GM21515 (cell line): ENCODE measurements at regions not wholly inside any gene's neighbourhood (a gene's known extent, or its start where the extent isn't known, plus 50 kb on each side); places are given as distances from the start of the nearest gene placed in this dataset.

Experiments
- ATAC-seq: cut with Tn5 transposase; IDR thresholded peaks from one replicate; pipeline ENCODE4 v1.9.1; 2021; ENCODE audit not compliant: unreplicated experiment

DNA sequence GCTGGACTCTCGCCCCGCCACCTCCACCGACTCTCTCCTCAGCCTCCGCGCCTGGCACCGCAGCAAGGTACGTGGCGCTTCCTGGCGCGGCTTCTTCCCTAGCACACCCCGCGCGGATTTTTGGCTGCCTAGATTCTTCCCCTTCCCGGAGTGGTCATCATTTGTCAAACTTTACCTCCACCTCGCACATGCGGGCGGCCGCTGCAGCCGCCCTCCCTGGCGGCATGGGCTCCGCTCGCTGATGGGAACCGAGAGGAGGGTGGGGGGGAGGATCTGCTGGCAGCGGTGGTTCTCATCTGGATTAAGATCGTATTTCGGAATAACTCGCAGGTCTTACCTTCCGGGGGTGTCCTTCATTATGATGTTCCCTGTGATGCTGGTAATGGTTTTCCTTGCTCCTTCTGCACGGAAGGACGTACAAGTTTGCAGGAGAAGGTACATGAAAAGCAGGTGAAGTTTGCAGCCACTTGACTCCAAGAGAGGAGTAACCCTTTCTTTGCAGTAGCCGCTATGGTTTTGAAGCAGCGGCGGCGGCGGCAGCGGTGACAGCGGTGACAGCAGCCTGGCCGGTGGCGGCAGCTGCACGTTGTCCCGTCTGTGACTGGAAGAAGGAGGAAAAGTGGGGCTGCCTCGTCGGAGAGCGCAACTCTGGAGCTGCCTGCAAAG lies 2183.9 kb upstream of the TENM3 start:
- ATAC-seq, result no peak

DNA sequence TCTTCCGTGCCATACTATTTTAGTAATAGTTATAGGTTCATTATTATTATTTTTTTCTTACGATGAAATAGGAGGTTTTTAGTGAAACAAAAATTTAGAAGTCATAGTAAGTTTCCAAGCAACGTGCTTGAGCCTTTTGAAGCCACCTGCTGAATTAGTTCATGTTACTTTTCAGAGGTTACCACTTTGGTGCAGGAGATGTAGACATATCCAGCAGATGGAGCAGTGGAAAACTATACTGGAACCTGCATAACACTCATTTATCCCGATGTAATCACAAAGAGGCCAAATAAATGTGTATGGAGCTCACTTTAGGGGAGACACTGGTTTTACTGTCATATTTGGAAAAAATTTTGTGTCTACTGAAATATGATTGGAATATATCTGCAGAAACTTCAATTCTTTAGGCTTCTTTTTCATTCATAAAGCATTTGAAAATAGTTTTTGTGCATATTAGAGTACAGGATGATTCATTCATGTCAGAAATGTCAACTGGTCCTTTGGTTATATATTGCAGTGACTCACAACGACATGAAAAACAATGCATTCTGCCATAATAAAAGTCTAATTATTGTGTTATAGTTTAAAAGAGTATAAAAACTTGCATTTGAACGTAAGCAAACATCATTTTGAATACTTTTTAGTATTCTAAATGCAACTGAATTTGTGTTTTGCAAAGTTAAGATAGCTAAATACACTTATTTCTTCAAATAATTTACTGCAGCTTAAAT lies 2182.9 kb upstream of the TENM3 start:
- no peak for ATAC-seq

GRCh38 chr4:180081072-180081471 lies 2162.1 kb upstream of the TENM3 start:
- no peak for ATAC-seq

DNA sequence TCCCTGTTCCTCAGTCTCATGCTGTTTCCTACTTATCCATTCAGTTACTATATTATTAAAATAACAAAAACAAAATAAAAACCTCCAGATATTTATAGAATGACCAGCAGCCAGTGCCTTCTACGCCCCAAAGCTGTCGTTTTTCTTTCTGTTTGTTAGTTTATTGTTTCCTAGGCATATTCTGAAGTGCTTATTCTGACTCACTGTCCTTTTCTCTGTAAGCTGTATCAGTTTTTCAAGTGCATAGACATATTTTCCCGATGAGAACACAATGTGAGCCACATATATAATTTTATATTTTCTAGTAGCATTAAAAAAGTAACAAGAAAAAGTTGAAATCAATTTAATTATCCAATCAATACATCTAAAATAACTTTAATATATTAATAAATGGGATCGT lies 2158.6 kb upstream of the TENM3 start:
- ATAC-seq, result no peak

DNA sequence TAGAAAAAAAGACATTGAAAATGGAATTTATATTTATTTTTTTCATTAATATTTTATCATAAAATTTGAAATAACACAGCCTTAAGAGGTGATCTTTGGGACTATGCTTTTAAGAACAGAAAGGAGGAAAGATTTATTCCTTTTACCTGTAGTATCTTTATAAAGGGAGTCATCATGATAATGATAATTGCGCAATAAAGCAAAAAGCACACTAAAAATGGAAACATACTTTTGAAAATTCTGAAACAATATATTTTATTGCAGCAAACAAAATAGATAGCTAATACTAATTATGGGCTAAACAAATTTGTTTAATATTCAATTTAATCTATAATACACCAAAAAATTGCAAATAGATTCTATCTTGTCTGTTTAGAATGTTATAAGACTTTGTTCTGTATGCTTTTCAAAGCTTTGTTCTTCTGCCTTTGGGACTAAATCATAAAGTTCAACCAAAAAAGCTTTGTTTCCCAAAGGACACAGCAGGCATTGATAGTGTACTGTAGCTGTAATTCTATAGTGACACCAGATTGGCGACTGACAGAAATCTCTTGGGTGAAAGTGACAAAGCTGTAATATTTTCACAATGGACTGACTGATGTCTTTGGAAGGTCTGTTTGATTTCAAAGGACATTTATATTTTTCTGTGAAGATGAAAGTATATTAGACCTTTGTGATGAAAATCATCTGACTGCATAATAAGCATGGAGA lies 2156.6 kb upstream of the TENM3 start:
- no peak for ATAC-seq

DNA sequence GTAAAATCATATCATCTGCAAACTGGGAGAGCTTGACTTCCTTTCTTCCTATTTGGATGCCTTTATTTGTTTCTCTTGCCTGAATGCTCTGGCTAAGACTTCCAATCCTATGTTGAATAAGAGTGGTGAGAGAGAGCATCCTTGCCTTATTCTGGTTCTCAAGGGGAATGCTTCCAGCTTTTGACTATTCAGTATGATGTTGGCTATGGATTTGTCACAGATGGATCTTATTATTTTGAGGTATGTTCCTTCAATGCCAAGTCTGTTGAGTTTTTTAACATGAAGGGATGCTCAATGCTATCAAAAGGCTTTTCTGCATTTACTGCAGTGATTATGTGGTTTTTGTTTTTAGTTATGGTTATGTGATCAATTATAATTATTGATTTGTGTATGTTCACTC lies 2144.6 kb upstream of the TENM3 start:
- no peak for ATAC-seq

DNA sequence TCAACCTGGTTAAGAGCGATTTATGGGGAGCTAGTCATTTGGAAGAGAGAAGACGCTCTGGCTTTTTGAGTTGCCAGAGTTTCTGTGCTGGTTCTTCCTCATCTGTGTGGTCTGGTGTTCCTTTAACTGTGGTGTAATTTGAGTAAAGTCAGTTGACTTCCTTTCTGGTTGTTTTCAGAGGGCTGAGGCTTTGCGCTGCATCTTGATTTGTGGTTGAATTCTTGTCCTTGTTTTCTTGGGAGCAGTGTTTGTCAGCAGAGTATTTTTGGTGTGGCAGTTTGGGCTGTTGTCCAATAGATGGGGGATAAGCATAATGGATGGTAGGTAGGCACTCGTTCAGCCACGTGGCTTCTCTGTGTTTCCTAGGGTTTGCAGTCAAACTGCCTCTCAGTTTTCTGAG lies 2143.2 kb upstream of the TENM3 start:
- ATAC-seq, result no peak

- ATAC-seq, result no peak
Measured at GRCh38 chr4:180100433-180101344, 2142.5 kb upstream of the TENM3 start.

- no peak for ATAC-seq
Measured at GRCh38 chr4:180101348-180102083, 2141.7 kb upstream of the TENM3 start.

DNA sequence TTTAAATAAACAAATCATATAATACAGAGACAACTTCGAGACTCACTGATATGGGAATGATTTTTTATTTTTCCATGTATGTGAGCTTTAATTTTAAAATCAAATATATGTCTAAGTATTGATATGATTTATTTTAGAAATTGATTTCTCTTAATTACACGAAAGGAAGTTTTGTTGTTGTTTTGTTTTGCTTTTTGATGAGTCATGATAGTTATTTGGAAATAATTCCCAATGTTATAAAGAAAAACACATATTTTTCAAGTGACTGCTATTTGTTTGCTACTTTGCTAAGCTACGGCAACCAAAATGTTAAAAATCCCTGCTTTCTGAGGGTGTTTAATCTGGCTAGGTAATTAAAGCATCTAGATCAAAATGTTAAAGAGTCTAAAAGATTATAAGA lies 2139.4 kb upstream of the TENM3 start:
- no peak for ATAC-seq

DNA sequence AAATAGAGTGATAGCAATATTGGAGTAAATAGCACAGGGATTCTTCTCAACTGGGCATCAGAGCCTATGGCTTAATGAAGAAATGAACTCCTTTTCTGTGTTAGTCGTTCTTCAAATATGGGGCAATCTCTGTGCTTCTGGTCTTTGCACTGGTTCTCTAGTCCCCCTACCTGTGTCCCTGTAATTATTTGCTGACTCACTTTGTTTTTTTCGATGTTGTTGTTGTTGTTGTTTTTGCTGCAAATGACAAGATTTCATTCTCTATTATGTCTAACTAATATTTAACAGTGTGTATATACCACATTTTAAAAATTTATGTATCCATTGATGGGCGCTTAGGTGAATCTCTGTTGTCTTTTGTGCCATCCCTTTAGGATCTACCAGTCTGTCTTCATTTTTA lies 2137.8 kb upstream of the TENM3 start:
- no peak for ATAC-seq

DNA sequence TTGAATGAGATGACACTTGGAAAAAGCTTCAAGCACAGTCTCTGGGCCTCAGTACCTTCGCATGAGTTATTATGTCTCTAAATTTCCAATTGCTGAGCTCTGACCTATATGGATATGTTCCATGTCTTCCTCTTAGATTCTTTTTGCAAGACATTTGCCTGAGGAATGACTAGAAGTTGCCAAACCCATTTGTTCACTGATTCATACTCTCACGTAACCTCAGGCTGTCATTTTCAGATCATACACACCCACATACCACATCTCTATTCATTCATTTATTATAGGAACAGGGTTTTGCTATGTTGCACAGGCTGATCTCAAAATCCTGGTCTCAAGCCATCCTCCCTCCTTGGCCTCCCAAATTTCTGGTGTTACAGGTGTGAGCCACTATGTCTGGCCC lies 2137.1 kb upstream of the TENM3 start:
- no peak for ATAC-seq

DNA sequence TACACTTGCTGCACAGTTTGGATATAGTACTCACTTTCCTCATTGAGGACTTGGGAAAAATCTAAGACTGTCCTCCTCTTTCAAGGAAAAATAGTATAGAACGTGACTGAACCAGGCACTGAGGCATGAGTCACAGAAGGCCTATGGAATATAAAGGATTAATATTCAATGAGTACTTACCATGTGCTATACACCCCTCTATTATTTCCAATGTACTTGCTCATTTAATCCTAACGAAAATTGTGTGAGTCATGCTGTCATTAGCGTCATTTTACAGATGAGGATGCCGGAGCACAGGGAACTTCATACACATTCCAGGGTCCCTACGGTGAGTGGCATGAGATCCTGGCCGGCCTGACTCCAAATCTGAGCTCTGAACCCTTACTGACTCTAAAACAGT lies 2136.2 kb upstream of the TENM3 start:
- ATAC-seq, result no peak

DNA sequence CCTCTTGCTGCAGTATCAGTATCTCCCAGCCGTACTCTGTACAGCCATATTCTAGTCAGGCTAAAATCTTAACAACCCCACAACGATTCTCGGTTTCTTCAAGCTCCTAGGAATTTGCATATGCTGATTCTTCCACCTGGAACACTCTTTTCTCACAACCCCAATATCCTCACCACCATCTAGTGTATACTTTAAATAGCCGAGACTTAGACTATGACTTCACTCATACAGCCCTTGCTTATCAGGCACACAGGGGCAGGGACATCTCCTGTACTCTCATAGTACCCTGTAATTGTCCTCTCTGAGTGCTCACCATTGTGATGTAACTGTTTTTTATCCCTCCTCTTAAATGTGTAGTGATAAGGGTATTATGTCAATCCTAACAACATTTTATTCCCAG lies 2126.4 kb upstream of the TENM3 start:
- no peak for ATAC-seq

- no peak for ATAC-seq
Measured at GRCh38 chr4:180120068-180120467, 2123.1 kb upstream of the TENM3 start.

- ATAC-seq, result no peak
Measured at GRCh38 chr4:180134091-180134866, 2108.9 kb upstream of the TENM3 start.

DNA sequence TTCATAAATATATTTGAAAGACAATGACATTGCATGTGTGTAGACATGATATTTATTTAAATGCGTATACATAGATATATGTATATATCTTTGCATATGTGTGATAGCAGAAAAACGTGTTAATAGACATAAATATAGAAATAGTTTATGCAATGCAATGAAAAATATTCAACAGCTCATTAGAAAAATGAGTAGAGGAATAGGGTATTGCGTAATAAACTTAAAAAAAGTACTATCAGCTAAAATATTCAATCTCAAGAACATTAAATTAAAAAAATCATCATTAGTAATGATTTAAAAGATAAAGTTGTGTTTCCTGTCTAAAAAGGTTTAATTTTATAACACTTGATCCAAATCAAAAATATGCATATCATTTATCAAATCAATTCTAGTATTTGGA lies 2101.5 kb upstream of the TENM3 start:
- no peak for ATAC-seq

GRCh38 chr4:180148737-180149136 lies 2094.5 kb upstream of the TENM3 start:
- no peak for ATAC-seq

DNA sequence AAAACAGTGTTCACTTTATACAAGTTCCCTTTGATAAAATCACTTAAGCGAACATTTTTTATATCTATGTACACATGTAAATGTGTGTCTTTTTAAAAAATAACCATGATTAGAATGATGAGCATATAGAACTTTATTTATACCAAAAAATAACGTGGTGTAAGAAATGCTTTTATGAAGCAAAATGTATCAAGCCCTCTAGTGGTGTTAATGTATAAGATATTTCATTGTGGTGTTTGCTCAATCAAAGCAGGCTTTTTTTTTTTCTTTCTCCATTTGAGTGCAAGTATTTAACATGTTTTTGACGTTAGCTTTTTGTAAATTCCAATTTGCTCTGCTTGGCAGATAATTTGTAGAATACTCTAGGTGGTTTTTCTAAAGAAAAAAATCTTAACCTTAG lies 2092.4 kb upstream of the TENM3 start:
- no peak for ATAC-seq

- ATAC-seq, result no peak
Measured at GRCh38 chr4:180152831-180153230, 2090.4 kb upstream of the TENM3 start.
